IMR-90 (cell line): ENCODE measurements at regions not wholly inside any gene's neighbourhood (a gene's known extent, or its start where the extent isn't known, plus 50 kb on each side); places are given as distances from the start of the nearest gene placed in this dataset.

Experiments used
- ATAC-seq: fragments of 200-7000 bp; cut with Tn5 transposase; 2 replicates; pipeline ENCODE4 v1.9.1; 2020; ENCODE audit warnings: low read depth, mild to moderate bottlenecking, moderate library complexity
- BruUV-seq: library from RNA; stranded (reverse); fragments of 400-500 nt; replicated peaks from 2 replicates; lab custom pipeline; 2021; lab: Mats Ljungman, UMichigan
- CTCF ChIA-PET: fragments of 300-600 bp; formaldehyde crosslinking; extraction: SDS; loops from one replicate; lab custom pipeline; 2021; ENCODE audit warnings: antibody characterized with exemption; lab: Yijun Ruan, JAX
- POLR2A ChIA-PET: fragments of 300-600 bp; sonication (Branson Sonifier 250); formaldehyde crosslinking; loops from one replicate; lab custom pipeline; 2022; ENCODE audit warnings: antibody characterized with exemption; ENCODE audit not compliant: unreplicated experiment; lab: Charles Lee
- DNase-seq: peaks from one replicate; pipeline ENCODE4 v3.0.0; 2013
- H2AFZ ChIP-seq: replicated peaks from 2 replicates; pipeline ENCODE3; 2013; ENCODE audit warnings: low read length, mild to moderate bottlenecking; ENCODE audit not compliant: poor library complexity
- H2AK5ac ChIP-seq: 2 replicates; pipeline ENCODE4 v1.6.1; 2013; ENCODE audit warnings: low read depth, low read length, inconsistent platforms
- H2AK9ac ChIP-seq: replicated peaks from 2 replicates; pipeline ENCODE3; 2013; ENCODE audit warnings: mild to moderate bottlenecking, low read depth, low read length, moderate library complexity; ENCODE audit not compliant: poor library complexity
- H2BK120ac ChIP-seq: 2 replicates; pipeline ENCODE4 v1.6.1; 2013; ENCODE audit warnings: low read depth, low read length, inconsistent platforms
- H2BK15ac ChIP-seq: 3 replicates; pipeline ENCODE4 v1.6.1; 2013; ENCODE audit warnings: low read depth, low read length, inconsistent platforms
- H2BK20ac ChIP-seq: 2 replicates; pipeline ENCODE4 v1.6.1; 2013; ENCODE audit warnings: low read depth, mild to moderate bottlenecking, inconsistent platforms, low read length, moderate library complexity
- H2BK5ac ChIP-seq: 2 replicates; pipeline ENCODE4 v1.6.1; 2013; ENCODE audit warnings: mild to moderate bottlenecking, low read depth, low read length, inconsistent platforms; ENCODE audit not compliant: poor library complexity, severe bottlenecking
- H3K14ac ChIP-seq: replicated peaks from 2 replicates; pipeline ENCODE4 v1.6.1; 2013; ENCODE audit warnings: low read depth, low read length, inconsistent platforms
- H3K18ac ChIP-seq: 2 replicates; pipeline ENCODE4 v1.6.1; 2013; ENCODE audit warnings: low read depth, low read length, control low read depth
- H3K23ac ChIP-seq: 2 replicates; pipeline ENCODE4 v1.6.1; 2013; ENCODE audit warnings: low read depth, low read length, inconsistent platforms
- H3K27ac ChIP-seq: 2 replicates; pipeline ENCODE4 v1.5.1; 2013; ENCODE audit warnings: mild to moderate bottlenecking, control low read depth, low read length; ENCODE audit not compliant: insufficient read depth
- H3K27me3 ChIP-seq: 2 replicates; pipeline ENCODE4 v1.6.1; 2013; ENCODE audit warnings: low read length; ENCODE audit not compliant: control insufficient read depth, insufficient read depth
- H3K36me3 ChIP-seq: 2 replicates; pipeline ENCODE4 v1.6.1; 2013; ENCODE audit warnings: low read length, mixed read lengths; ENCODE audit not compliant: control insufficient read depth, insufficient read depth
- H3K4ac ChIP-seq: 2 replicates; pipeline ENCODE4 v1.6.1; 2013; ENCODE audit warnings: low read depth, low read length, inconsistent platforms
- H3K4me1 ChIP-seq: 2 replicates; pipeline ENCODE4 v1.6.1; 2013; ENCODE audit warnings: low read length, mixed read lengths; ENCODE audit not compliant: control insufficient read depth, insufficient read depth
- H3K4me2 ChIP-seq: 2 replicates; pipeline ENCODE4 v1.6.1; 2013; ENCODE audit warnings: low read depth, mild to moderate bottlenecking, control low read depth, low read length, moderate library complexity
- H3K4me3 ChIP-seq: 2 replicates; pipeline ENCODE4 v1.5.1; 2013; ENCODE audit warnings: low read depth, mild to moderate bottlenecking, control low read depth, low read length, moderate library complexity; ENCODE audit not compliant: insufficient read depth
- H3K56ac ChIP-seq: 2 replicates; pipeline ENCODE4 v1.6.1; 2013; ENCODE audit warnings: low read length, inconsistent platforms; ENCODE audit not compliant: insufficient read depth; ENCODE audit errors: extremely low read depth
- H3K79me1 ChIP-seq, 2 experiments: 2 replicates each; pipeline ENCODE4 v1.6.1; 2013; ENCODE audit warnings: low read length in 2 of 2, inconsistent platforms in 1 of 2, low read depth in 1 of 2
- H3K9ac ChIP-seq: 2 replicates; pipeline ENCODE4 v1.6.1; 2013; ENCODE audit warnings: low read depth, low read length, control low read depth
- H3K9me1 ChIP-seq: 2 replicates; pipeline ENCODE4 v1.6.1; 2013; ENCODE audit warnings: low read length, inconsistent platforms; ENCODE audit not compliant: insufficient read depth
- H3K9me3 ChIP-seq: 2 replicates; pipeline ENCODE4 v1.6.1; 2013; ENCODE audit warnings: low read length; ENCODE audit not compliant: control insufficient read depth, insufficient read depth
- H4K20me1 ChIP-seq: 2 replicates; pipeline ENCODE4 v1.6.1; 2013; ENCODE audit warnings: low read length, inconsistent platforms; ENCODE audit not compliant: insufficient read depth
- H4K5ac ChIP-seq: 2 replicates; pipeline ENCODE4 v1.6.1; 2013; ENCODE audit warnings: mild to moderate bottlenecking, low read depth, low read length, control low read depth
- H4K8ac ChIP-seq, 2 experiments: 2 replicates each; pipeline ENCODE4 v1.6.1; 2013; ENCODE audit warnings: low read depth in 2 of 2, low read length in 2 of 2, control low read depth in 1 of 2, inconsistent platforms in 1 of 2
- H4K91ac ChIP-seq: 2 replicates; pipeline ENCODE4 v1.6.1; 2013; ENCODE audit warnings: low read depth, low read length, inconsistent platforms; ENCODE audit not compliant: insufficient read depth
- NFE2L2 ChIP-seq: fragments of 150-350 bp; IDR thresholded peaks from 2 replicates; pipeline ENCODE4 v1.6.1; 2016; ENCODE audit warnings: low read depth, mild to moderate bottlenecking, low read length
- WGBS, 2 experiments: methylation state at CpG; one replicate each; pipeline versions ENCODE4 v1.1.5 to v1.1.7; 2013; ENCODE audit warnings: missing lambda C conversion rate in 2 of 2; ENCODE audit not compliant: insufficient read length in 1 of 2; ENCODE audit errors: extremely low coverage in 2 of 2; 5-methylcytosine and 5-hydroxymethylcytosine counted together
- dilution Hi-C: fragments of 300-500 bp; cut with HindIII; formaldehyde crosslinking; loops from one replicate; pipeline ENCODE4 v1.14.3; 2018; ENCODE audit warnings: low sequenced_read_pairs; ENCODE audit not compliant: unreplicated experiment
- in situ Hi-C: fragments of 300-500 bp; cut with MboI; formaldehyde crosslinking; loops from 3 replicates; pipeline ENCODE4 v1.14.3; 2019; ENCODE audit warnings: low sequenced_read_pairs, inconsistent platforms, mixed read lengths
- intact Hi-C: fragments of 100-400 bp; cut with micrococcal nuclease; formaldehyde crosslinking; loops from 2 replicates; pipeline ENCODE4 v1.10.0; 2022

DNA sequence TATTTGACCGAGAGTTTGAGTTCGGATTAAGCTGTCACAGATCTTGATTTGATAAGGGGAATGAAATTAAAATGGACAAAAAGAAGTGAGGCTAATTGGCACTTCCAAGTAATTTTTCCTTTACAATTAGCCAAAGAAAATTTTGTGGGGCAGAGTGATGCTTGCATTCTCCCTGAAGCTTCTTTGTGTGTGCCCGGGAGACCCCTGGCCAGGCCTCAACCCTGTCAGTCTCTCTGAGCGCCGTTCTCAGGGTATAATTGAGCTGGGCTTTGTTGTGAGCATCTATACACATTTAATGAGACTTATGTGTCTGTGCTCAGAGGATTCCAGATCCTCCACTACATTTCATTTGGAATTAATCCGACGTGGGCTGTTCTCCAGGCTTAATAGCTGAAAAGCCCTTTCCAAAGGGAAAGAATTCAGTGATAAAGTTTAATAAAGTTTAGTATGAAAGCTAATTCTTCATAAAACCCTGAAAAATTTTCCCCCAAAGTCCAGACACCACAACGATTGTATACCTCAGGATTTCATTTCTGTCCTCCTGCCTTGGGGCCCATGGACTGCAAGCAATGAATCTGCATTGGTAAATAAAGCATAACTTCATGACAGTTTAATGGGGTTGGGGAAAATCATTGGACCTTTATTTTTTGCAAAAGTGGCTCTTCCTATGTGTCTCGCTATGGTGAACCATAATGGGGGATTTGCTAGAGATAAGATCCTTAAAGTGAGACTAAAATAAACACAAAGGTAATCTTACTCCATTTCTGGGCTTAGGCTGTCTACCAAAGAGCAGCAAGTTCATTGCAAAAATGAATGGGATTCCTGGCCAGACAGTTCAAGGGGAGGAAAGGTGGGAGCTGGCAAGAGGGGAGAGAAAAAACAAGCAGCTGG lies 292.6 kb downstream of the C12orf75 start:
- Histone ChIP-seq H3K9ac (no peak overlapping the region), H2BK15ac (no peak overlapping the region), H2BK20ac (no peak overlapping the region), H4K20me1 (no peaks in the 10 kb centered on the region), H3K56ac (no peak overlapping the region), H3K27me3 (peaks cover 3% of the 10 kb centered on the region), H4K91ac (no peak overlapping the region), H3K18ac (no peak overlapping the region), H4K8ac (no peak overlapping the region), H3K36me3 (no peaks in the 10 kb centered on the region), H2BK120ac (no peak overlapping the region), H3K4ac (no peak overlapping the region), H3K4me1 (no peaks in the 10 kb centered on the region), H2BK5ac (no peak overlapping the region), H3K14ac (no peak overlapping the region), H2AK9ac (no peak overlapping the region), H3K27ac (no peak overlapping the region), H3K9me3 (no peaks in the 10 kb centered on the region), H4K5ac (no peak overlapping the region), H3K79me1 (no peaks in the 10 kb centered on the region), H2AK5ac (no peak overlapping the region), H2AFZ (no peak overlapping the region), H3K9me1 (no peaks in the 10 kb centered on the region), H3K23ac (no peak overlapping the region), H3K4me3 (no peak overlapping the region), H3K4me2 (no peak overlapping the region)
- no peak for DNase-seq
- dilution Hi-C loops (no loop called here), intact Hi-C loops (no loop called here), in situ Hi-C loops (no loop called here)
- no peak for TF ChIP-seq NFE2L2
- ChIA-PET POLR2A (no interaction called here), CTCF (interaction anchor here (1.0 kb wide), 1 partner anchor 10 kb away, joined by 3 read pairs; no protein-coding TSS in a partner anchor)
- ATAC-seq: no peak
- BruUV-seq: no TSS peak
- no CpG with 5 or more reads among the region's 9 CpGs for WGBS, 2 experiments
